ENCODE measurements at regions not wholly inside any gene's neighbourhood (a gene's known extent, or its start where the extent isn't known, plus 50 kb on each side); places are given as distances from the start of the nearest gene placed in this dataset.
"Not testable (repeated sequence)": the region's sequence is repeated elsewhere in the genome, so short reads cannot be mapped to it uniquely, and the experiment has no call there.

DNA sequence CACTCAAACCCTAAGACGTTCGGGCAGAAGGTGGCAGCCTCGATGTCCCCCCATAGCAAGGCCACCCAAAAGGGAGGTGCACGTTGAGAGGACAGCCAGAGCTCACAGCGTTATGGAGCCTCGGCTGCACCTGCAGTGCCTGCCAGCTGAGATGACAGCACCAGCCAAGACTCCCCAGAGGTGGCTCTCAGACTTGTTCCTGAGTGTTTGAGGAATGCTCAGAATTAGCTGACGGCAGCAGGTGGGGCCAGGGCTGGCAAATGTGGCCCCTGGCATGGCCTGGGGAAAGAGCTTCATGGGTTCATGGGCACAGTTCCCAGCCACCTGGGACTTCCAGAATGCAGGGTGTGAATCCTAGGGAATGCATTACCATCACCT is 177.8 kb downstream of the KLF13 start:
- FAIRE-seq (no peak), DNase-seq (ENCODE audit: insufficient read length, low spot score) (no peak)
- TF ChIP-seq, protein P1, sequence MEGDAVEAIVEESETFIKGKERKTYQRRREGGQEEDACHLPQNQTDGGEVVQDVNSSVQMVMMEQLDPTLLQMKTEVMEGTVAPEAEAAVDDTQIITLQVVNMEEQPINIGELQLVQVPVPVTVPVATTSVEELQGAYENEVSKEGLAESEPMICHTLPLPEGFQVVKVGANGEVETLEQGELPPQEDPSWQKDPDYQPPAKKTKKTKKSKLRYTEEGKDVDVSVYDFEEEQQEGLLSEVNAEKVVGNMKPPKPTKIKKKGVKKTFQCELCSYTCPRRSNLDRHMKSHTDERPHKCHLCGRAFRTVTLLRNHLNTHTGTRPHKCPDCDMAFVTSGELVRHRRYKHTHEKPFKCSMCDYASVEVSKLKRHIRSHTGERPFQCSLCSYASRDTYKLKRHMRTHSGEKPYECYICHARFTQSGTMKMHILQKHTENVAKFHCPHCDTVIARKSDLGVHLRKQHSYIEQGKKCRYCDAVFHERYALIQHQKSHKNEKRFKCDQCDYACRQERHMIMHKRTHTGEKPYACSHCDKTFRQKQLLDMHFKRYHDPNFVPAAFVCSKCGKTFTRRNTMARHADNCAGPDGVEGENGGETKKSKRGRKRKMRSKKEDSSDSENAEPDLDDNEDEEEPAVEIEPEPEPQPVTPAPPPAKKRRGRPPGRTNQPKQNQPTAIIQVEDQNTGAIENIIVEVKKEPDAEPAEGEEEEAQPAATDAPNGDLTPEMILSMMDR (IDR thresholded peaks at IDR 0.05; ENCODE audit: insufficient read depth, missing control alignments) = no peak

DNA sequence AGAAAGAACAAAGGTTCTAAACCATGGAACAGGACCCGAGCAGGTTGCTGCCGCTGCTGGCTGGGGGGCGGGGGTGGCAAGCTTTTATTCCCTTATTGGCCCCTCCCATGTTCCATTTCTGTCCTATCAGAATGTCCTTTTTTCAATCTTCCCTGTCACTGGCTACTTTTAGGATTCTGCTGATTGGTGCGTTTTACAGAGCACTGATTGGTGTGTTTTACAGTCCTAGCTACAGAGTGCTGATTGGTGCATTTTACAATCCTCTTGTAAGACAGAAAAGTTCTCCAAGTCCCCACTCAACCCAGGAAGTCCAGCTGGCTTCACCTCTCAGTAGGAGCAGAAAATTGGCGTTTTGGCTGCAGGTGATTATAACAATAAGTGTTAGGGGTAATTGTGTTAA is 180.9 kb downstream of the KLF13 start:
- DNase-seq (ENCODE audit: insufficient read length, low spot score); FAIRE-seq: not testable (repeated sequence)

DNA sequence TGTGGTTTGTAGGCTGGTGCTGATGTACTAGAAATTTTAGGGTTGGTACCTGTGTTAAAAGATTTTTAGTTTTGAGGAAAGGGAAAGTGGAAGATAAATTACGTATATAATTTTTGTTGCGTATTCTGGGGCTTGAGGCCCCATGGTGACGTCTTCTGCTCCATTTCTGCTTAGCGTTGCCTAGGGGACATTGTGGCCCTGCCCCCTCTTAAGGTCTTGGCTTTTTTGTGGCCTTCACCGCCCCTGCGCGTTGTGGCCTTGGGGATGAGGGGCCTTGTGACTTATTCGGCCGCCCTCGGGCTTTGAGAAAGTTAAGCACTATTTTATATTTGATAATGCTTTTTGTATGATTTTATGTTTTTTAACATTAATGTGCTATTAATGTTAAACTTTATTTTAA is 182.0 kb downstream of the KLF13 start:
- no peak for FAIRE-seq

DNA sequence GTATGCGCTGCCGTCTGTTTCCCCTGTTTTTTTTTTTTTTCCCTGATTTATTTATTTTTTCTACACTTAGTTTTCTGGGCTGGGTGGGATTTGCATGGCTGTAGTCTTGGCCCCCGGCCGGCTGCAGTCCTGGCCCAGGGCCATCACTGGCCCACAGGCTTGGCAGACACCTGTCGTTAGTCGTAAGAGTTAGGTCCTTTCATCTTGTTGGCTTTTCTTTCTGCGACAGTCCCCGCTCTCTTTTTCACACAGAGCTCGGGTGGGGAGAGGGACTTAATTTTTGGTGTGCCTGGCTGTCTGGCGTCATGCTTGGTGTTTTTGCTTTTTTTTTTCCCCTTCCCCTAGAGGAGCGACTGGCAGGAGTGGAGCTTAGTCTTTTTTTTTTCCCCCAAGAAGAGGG is 183.4 kb downstream of the KLF13 start:
- FAIRE-seq = no peak
- no peak for DNase-seq (ENCODE audit: insufficient read length, low spot score)

More for the DNA sequence above, 182.0 kb downstream of the KLF13 start:
- TF ChIP-seq, protein P1 (IDR thresholded peaks at IDR 0.05; ENCODE audit: insufficient read depth, missing control alignments) = no peak
- DNase-seq (ENCODE audit: insufficient read length, low spot score) = no peak

DNA sequence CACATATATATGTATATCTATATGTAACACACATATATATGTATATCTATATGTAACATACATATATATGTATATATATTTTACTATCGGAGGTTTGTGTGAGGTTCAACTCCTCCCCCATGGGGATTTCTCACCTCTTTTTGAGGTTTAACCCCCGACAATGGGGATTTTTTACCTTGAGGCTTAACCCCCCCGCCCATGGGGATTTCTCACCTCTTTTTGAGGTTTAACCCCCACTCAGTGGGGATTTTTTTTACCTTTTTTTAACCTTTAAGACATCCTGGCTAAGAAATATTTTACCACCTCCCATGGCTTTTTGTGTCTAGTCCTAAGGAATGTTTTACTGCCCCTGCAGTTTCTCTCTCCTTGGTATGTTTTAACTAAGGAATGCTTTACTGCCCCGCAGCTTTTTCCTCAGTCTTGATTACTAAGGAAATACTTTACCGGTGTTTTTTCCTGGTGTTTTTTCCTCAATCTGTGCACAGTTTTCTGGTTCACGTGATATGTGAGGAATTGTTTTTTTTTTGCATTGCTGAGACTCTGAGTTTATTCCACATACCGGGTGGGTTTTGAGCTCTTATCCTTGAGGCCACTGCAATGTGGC is 185.2 kb downstream of the KLF13 start:
- DNase-seq (ENCODE audit: insufficient read length, low spot score) = no peak
- no peak for FAIRE-seq
- TF ChIP-seq, protein P1 (IDR thresholded peaks at IDR 0.05; ENCODE audit: insufficient read depth, missing control alignments) = no peak

More for the DNA sequence above, 183.4 kb downstream of the KLF13 start:
- TF ChIP-seq, protein P1 (IDR thresholded peaks at IDR 0.05; ENCODE audit: insufficient read depth, missing control alignments) = no peak

DNA sequence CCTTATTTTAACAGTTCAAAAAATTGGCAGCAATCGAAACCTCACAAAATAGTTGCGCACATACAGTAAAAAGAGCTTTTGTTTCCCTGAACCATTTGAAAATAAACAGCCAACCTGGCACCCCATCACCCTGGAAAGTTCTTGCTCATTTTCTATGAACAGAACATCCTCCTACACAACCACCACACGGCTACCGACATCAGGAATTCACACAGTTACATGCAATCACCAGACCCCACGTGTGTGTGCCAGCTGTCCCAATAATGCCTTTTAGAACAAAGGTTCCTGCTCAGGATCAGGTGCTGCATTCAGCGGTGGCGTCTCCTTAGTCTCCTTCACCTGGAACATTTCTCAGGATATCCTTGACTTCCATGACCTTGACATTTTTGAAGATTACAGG is 186.5 kb downstream of the KLF13 start:
- no peak for DNase-seq (ENCODE audit: insufficient read length, low spot score)
- TF ChIP-seq, protein P1 (IDR thresholded peaks at IDR 0.05; ENCODE audit: insufficient read depth, missing control alignments) = no peak
- FAIRE-seq = no peak

DNA sequence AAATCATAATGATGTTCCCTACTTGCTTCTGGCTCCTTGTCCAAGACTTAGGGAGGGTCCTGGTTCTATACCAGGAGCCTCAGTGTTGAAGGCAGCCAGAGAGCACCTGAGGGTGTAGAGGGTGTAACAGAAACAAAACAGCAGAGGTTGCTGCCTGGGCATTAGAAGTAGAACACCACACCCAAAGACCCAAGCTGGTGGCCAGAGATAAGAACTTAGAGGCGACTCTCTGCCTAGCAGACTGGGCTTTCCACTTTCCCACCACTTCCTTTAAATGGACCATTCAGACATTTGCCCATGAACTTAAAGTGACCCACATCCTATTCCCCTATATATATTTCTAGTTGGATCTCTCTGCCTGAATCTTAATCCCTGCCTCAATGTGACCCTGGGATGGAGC is 189.8 kb downstream of the KLF13 start:
- TF ChIP-seq, protein P1 (IDR thresholded peaks at IDR 0.05; ENCODE audit: insufficient read depth, missing control alignments) = no peak
- DNase-seq (ENCODE audit: insufficient read length, low spot score) = no peak
- no peak for FAIRE-seq

DNA sequence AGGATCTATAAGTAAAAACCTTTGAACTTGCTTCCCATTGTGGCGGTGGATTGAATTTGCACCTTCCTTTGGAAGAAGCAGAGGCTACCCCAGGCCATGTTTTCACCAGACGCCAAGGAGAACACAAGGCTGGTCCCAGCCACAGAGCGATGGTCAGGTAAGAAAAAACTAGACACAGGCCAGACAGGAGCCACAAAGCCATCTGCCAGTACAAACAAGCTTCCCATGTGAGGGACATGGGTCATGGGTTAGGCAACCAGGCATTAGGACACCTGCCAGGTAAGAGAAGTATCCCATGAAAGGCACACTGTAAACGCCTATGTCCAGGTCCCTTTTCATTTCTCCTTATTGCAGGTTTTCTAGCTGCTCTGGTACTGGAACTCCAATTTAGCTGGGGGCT is 190.2 kb downstream of the KLF13 start:
- no peak for DNase-seq (ENCODE audit: insufficient read length, low spot score)
- TF ChIP-seq, protein P1 (IDR thresholded peaks at IDR 0.05; ENCODE audit: insufficient read depth, missing control alignments) = no peak
- no peak for FAIRE-seq
